ENCODE measurements at regions not wholly inside any gene's neighbourhood (a gene's known extent, or its start where the extent isn't known, plus 50 kb on each side); places are given as distances from the start of the nearest gene placed in this dataset.

DNA sequence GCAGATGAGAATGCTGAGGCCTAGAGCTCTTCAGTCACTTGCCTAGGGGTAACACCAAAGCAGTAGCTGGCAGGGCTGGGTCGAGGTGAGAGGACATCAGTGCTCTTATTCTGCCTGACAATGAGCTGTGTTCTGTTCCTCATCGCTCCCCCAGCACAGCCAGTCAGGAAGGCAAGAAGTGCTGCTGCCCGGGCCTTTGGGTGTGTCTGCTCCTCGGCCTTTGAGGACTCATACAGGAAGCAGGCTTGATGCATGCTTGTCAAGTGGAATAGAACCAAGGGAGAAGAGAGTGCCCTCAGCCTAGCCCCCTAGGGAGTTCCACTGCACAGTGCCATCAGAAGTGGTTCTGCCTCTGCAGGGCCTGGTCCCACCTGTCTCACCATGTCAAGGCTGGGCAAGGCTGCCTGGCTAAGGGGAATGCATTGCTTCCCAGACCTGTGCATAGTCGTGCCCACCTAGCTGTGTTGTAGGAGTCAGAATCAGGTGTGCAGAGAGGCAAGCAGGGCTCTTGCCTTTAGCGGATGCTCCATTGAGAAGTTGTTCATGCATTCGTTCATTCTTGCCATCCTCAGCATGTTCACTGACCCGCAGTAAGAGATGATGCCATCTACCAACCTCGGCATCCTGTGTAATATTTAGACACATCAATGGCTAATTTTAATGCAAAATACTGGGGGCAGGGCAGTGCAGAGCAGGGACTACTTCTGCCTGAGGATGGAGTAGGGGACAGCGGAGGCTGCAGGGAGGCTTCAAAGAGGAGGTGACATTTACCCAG, 156.6 kb downstream of the RPS24 start:
- no peaks in the 10 kb centered on the region for H3K4me1 ChIP-seq (ENCODE audit: insufficient read depth, low read length, severe bottlenecking)
- no peaks in the 10 kb centered on the region for H3K9me3 ChIP-seq (ENCODE audit: low read length)
- H3K4me2 ChIP-seq (ENCODE audit: low read length): no peak overlapping the region

DNA sequence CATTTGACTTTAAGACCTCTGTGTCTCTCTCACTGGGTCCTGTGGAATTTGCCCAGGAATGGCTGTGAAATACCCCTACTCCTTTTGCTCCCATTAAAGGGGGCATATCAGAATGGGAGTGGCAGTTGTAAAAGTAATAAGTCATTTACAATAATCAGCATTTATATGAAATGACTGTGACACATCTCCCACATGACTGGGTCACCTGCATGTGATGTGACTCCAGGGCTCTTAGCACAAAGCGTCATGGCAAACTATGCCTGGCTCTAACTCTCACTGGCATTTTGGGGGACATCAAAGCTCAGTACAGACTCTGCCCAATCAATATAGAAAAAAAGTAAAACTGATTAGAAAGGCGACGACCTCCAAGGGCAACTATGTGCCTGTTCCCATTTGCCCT, 157.6 kb downstream of the RPS24 start:
- Histone ChIP-seq H3K36me3 (ENCODE audit: insufficient read depth, low read length) (no peaks in the 10 kb centered on the region), H3K9ac (ENCODE audit: low read length) (no peak overlapping the region), H4K20me1 (ENCODE audit: insufficient read depth, low read length) (no peaks in the 10 kb centered on the region), H3F3A (ENCODE audit: insufficient read depth, low read length) (no peaks in the 10 kb centered on the region), H3K4me3 (ENCODE audit: low read depth, low read length, poor library complexity, severe bottlenecking) (no peak overlapping the region), H2AFZ (ENCODE audit: low read length) (no peak overlapping the region), H3K27me3 (ENCODE audit: insufficient read depth, low read length) (peaks cover 4% of the 10 kb centered on the region; the same call in 1 of the 2 replicates), H3K9me3 (ENCODE audit: low read length) (no peaks in the 10 kb centered on the region), H3K79me2 (ENCODE audit: insufficient read depth, low read length) (no peaks in the 10 kb centered on the region), H3K27ac (ENCODE audit: low read depth, low read length, poor library complexity, severe bottlenecking) (no peak overlapping the region), H3K4me1 (ENCODE audit: insufficient read depth, low read length, severe bottlenecking) (no peaks in the 10 kb centered on the region), H3K9me2 (ENCODE audit: low read depth, low read length) (no peaks in the 10 kb centered on the region), H3K4me2 (ENCODE audit: low read length) (no peak overlapping the region)
- TF ChIP-seq EZH2 (IDR thresholded peaks at IDR 0.05; ENCODE audit: borderline replicate concordance, low read length): no peak
- TF ChIP-seq, protein P1, sequence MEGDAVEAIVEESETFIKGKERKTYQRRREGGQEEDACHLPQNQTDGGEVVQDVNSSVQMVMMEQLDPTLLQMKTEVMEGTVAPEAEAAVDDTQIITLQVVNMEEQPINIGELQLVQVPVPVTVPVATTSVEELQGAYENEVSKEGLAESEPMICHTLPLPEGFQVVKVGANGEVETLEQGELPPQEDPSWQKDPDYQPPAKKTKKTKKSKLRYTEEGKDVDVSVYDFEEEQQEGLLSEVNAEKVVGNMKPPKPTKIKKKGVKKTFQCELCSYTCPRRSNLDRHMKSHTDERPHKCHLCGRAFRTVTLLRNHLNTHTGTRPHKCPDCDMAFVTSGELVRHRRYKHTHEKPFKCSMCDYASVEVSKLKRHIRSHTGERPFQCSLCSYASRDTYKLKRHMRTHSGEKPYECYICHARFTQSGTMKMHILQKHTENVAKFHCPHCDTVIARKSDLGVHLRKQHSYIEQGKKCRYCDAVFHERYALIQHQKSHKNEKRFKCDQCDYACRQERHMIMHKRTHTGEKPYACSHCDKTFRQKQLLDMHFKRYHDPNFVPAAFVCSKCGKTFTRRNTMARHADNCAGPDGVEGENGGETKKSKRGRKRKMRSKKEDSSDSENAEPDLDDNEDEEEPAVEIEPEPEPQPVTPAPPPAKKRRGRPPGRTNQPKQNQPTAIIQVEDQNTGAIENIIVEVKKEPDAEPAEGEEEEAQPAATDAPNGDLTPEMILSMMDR (IDR thresholded peaks at IDR 0.05; ENCODE audit: low read length): no peak

More for the DNA sequence above, 156.6 kb downstream of the RPS24 start:
- Histone ChIP-seq H2AFZ (ENCODE audit: low read length) (no peak overlapping the region), H3K27ac (ENCODE audit: low read depth, low read length, poor library complexity, severe bottlenecking) (no peak overlapping the region), H3K9ac (ENCODE audit: low read length) (no peak overlapping the region), H3K27me3 (ENCODE audit: insufficient read depth, low read length) (peaks cover 4% of the 10 kb centered on the region; the same call in 1 of the 2 replicates), H3K36me3 (ENCODE audit: insufficient read depth, low read length) (no peaks in the 10 kb centered on the region), H3K9me2 (ENCODE audit: low read depth, low read length) (no peaks in the 10 kb centered on the region), H3K79me2 (ENCODE audit: insufficient read depth, low read length) (no peaks in the 10 kb centered on the region), H3F3A (ENCODE audit: insufficient read depth, low read length) (no peaks in the 10 kb centered on the region), H3K4me3 (ENCODE audit: low read depth, low read length, poor library complexity, severe bottlenecking) (no peak overlapping the region), H4K20me1 (ENCODE audit: insufficient read depth, low read length) (no peaks in the 10 kb centered on the region)
- TF ChIP-seq EZH2 (IDR thresholded peaks at IDR 0.05; ENCODE audit: borderline replicate concordance, low read length): no peak
- TF ChIP-seq, protein P1 (IDR thresholded peaks at IDR 0.05; ENCODE audit: low read length): no peak

DNA sequence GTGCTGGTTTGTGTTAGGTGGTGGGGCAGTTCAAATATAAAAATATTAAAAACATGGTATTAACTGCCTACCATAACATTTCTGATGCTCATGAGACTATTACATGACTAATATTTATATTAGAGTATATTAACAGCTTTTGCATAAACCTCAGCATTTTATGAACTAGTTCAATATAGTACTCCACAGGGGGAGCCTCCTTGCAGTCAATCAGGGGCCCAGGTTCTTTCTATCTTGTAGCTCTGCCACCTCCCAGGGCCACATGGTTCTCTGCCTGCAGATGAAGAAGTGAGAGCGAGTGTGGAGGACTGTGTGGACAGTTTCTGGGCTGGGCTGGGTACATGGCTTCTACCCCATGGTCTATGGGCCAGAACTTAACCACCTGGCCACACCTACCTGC, 159.5 kb downstream of the RPS24 start:
- no peak overlapping the region for H3K27ac ChIP-seq (ENCODE audit: low read depth, low read length, poor library complexity, severe bottlenecking)
- TF ChIP-seq EZH2 (IDR thresholded peaks at IDR 0.05; ENCODE audit: borderline replicate concordance, low read length): no peak
- TF ChIP-seq, protein P1 (IDR thresholded peaks at IDR 0.05; ENCODE audit: low read length): no peak
- H3K9me2 ChIP-seq (ENCODE audit: low read depth, low read length): no peaks in the 10 kb centered on the region
- no peaks in the 10 kb centered on the region for H3K4me1 ChIP-seq (ENCODE audit: insufficient read depth, low read length, severe bottlenecking)
- no peak overlapping the region for H3K4me2 ChIP-seq (ENCODE audit: low read length)
- H3F3A ChIP-seq (ENCODE audit: insufficient read depth, low read length): no peaks in the 10 kb centered on the region
- H3K9ac ChIP-seq (ENCODE audit: low read length): no peak overlapping the region
- no peak overlapping the region for H3K4me3 ChIP-seq (ENCODE audit: low read depth, low read length, poor library complexity, severe bottlenecking)
- H3K36me3 ChIP-seq (ENCODE audit: insufficient read depth, low read length): no peaks in the 10 kb centered on the region
- no peaks in the 10 kb centered on the region for H3K9me3 ChIP-seq (ENCODE audit: low read length)
- no peak overlapping the region for H2AFZ ChIP-seq (ENCODE audit: low read length)
- no peaks in the 10 kb centered on the region for H3K79me2 ChIP-seq (ENCODE audit: insufficient read depth, low read length)
- no peaks in the 10 kb centered on the region; the same call in 1 of the 2 replicates for H3K27me3 ChIP-seq (ENCODE audit: insufficient read depth, low read length)
- no peaks in the 10 kb centered on the region for H4K20me1 ChIP-seq (ENCODE audit: insufficient read depth, low read length)
